Neural progenitor cell (in vitro differentiated cells): ENCODE measurements at regions not wholly inside any gene's neighbourhood (a gene's known extent, or its start where the extent isn't known, plus 50 kb on each side); places are given as distances from the start of the nearest gene placed in this dataset.

Experiments
- DNase-seq: peaks from one replicate; pipeline ENCODE4 v3.0.0-alpha.2; 2016; ENCODE audit warnings: low spot score
- H2AFZ ChIP-seq: fragments of 200-600 bp; sonication (generic); replicated peaks from 2 replicates; pipeline ENCODE4 v1.6.1; 2016; ENCODE audit warnings: antibody characterized with exemption
- H3F3A ChIP-seq: fragments of 200-600 bp; sonication (generic); 2 replicates; pipeline ENCODE4 v1.6.1; 2016; ENCODE audit warnings: antibody characterized with exemption, low read depth
- H3K27ac ChIP-seq: fragments of 200-600 bp; sonication (generic); 2 replicates; pipeline ENCODE4 v1.5.1; 2016; ENCODE audit warnings: mild to moderate bottlenecking
- H3K27me3 ChIP-seq: fragments of 200-600 bp; sonication (generic); 2 replicates; pipeline ENCODE4 v1.6.1; 2016; ENCODE audit warnings: mild to moderate bottlenecking, moderate library complexity
- H3K36me3 ChIP-seq: fragments of 200-600 bp; sonication (generic); 2 replicates; pipeline ENCODE4 v1.5.1; 2016
- H3K4me1 ChIP-seq: fragments of 200-600 bp; sonication (generic); 2 replicates; pipeline ENCODE4 v1.6.1; 2016; ENCODE audit warnings: mixed run types
- H3K4me2 ChIP-seq: fragments of 200-600 bp; sonication (generic); 2 replicates; pipeline ENCODE4 v1.6.1; 2016
- H3K4me3 ChIP-seq: fragments of 200-600 bp; sonication (generic); 2 replicates; pipeline ENCODE4 v1.5.1; 2016
- H3K79me2 ChIP-seq: fragments of 200-600 bp; sonication (generic); 2 replicates; pipeline ENCODE4 v1.6.1; 2016; ENCODE audit warnings: low read depth
- H3K9ac ChIP-seq: fragments of 200-600 bp; sonication (generic); 2 replicates; pipeline ENCODE4 v1.6.1; 2016
- H3K9me3 ChIP-seq: fragments of 200-600 bp; sonication (generic); 2 replicates; pipeline ENCODE4 v1.5.1; 2016; ENCODE audit warnings: low read depth
- H4K20me1 ChIP-seq: fragments of 200-600 bp; sonication (generic); 2 replicates; pipeline ENCODE4 v1.6.1; 2016; ENCODE audit warnings: low read depth
- H3K27ac Mint-ChIP-seq: 3 replicates; pipeline ENCODE4 v1.8.0; 2021; ENCODE audit warnings: mixed read lengths
- H3K27me3 Mint-ChIP-seq: 2 replicates; pipeline ENCODE4 v1.8.0; 2022; ENCODE audit warnings: low read depth, mild to moderate bottlenecking, inconsistent platforms, moderate library complexity, mixed read lengths; ENCODE audit not compliant: insufficient read depth
- H3K36me3 Mint-ChIP-seq: 3 replicates; pipeline ENCODE4 v1.8.0; 2021; ENCODE audit warnings: mixed read lengths
- H3K4me1 Mint-ChIP-seq: 3 replicates; pipeline ENCODE4 v1.8.0; 2021; ENCODE audit warnings: mixed read lengths
- H3K4me3 Mint-ChIP-seq: 3 replicates; pipeline ENCODE4 v1.8.0; 2021; ENCODE audit warnings: mild to moderate bottlenecking, moderate library complexity, mixed read lengths
- H3K9me3 Mint-ChIP-seq: 3 replicates; pipeline ENCODE4 v1.8.0; 2020; ENCODE audit warnings: mixed read lengths
- EZH2 ChIP-seq: fragments of 200-600 bp; sonication (generic); IDR thresholded peaks from 2 replicates; pipeline ENCODE4 v1.6.1; 2017; ENCODE audit warnings: antibody characterized with exemption, mild to moderate bottlenecking, moderate library complexity
- EZH2phosphoT487 ChIP-seq: fragments of 200-600 bp; sonication (generic); IDR thresholded peaks from 2 replicates; pipeline ENCODE4 v1.6.1; 2017; ENCODE audit warnings: antibody characterized with exemption
- TF ChIP-seq, protein P1 (sequence below): fragments of 200-600 bp; sonication (generic); IDR thresholded peaks from 2 replicates; pipeline ENCODE4 v1.5.1; 2017; ENCODE audit warnings: antibody characterized with exemption, mild to moderate bottlenecking

DNA sequence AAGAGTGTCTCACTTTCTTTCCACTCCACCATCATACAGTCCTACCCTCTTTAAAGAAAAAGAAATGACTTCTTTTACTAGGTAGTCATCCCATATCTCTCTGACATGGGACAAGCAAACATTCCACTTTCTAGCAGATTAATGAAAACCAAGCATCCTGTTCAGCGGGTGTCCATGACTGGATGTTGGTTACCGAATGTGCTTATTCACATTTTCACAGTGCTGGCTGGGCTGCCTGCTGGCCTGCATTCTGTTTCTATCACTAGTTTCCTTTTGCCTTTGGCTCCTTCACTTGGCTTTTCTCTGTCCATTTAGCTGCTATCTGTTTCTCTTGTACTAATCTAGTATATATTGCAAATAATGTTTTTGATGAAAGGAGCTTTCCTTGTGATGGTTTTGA, 598.4 kb downstream of the RWDD3 start:
- no peaks in the 10 kb centered on the region for H4K20me1 ChIP-seq
- Mint-ChIP-seq H3K4me1 (peaks cover 10% of the 10 kb centered on the region), H3K36me3 (no peaks in the 10 kb centered on the region), H3K9me3 (peaks cover 13% of the 10 kb centered on the region), H3K4me3 (no peak overlapping the region), H3K27me3 (no peaks in the 10 kb centered on the region), H3K27ac (no peak overlapping the region)
- H3K27ac ChIP-seq: no peak overlapping the region
- TF ChIP-seq EZH2: no peak
- TF ChIP-seq, protein P1, sequence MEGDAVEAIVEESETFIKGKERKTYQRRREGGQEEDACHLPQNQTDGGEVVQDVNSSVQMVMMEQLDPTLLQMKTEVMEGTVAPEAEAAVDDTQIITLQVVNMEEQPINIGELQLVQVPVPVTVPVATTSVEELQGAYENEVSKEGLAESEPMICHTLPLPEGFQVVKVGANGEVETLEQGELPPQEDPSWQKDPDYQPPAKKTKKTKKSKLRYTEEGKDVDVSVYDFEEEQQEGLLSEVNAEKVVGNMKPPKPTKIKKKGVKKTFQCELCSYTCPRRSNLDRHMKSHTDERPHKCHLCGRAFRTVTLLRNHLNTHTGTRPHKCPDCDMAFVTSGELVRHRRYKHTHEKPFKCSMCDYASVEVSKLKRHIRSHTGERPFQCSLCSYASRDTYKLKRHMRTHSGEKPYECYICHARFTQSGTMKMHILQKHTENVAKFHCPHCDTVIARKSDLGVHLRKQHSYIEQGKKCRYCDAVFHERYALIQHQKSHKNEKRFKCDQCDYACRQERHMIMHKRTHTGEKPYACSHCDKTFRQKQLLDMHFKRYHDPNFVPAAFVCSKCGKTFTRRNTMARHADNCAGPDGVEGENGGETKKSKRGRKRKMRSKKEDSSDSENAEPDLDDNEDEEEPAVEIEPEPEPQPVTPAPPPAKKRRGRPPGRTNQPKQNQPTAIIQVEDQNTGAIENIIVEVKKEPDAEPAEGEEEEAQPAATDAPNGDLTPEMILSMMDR: no peak
- TF ChIP-seq EZH2phosphoT487: no peak
- H3F3A ChIP-seq: no peaks in the 10 kb centered on the region
- H3K9me3 ChIP-seq: peaks cover 9% of the 10 kb centered on the region
- peaks cover 6% of the 10 kb centered on the region for H3K4me1 ChIP-seq
- no peak overlapping the region for H3K4me2 ChIP-seq
- no peak for DNase-seq
- H3K4me3 ChIP-seq: no peak overlapping the region
- H2AFZ ChIP-seq: no peak overlapping the region
- H3K36me3 ChIP-seq: peaks cover 11% of the 10 kb centered on the region
- no peaks in the 10 kb centered on the region for H3K27me3 ChIP-seq
- H3K79me2 ChIP-seq: no peaks in the 10 kb centered on the region
- H3K9ac ChIP-seq: no peak overlapping the region

DNA sequence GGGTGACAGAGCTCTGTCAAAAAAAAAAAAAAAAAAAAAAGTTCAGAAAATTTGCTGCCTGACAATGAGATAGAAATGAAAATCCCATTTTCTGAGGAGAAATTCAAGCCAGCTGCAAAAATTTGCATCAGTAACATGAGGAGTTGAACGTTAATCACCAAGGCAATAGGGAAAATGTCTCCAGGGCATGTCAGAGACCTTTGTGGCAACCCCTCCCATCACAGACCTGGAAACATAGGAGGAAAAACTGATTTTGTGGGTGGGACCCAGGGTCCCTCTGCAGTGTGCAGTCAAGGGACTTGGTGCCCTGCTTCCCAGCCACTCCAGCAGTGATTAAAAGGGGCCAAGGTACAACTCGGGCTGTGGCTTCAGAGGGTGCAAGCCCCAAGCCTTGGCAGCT, 615.4 kb downstream of the RWDD3 start:
- Mint-ChIP-seq H3K9me3 (no peaks in the 10 kb centered on the region), H3K27me3 (peaks cover 2% of the 10 kb centered on the region), H3K4me3 (no peak overlapping the region), H3K36me3 (no peaks in the 10 kb centered on the region), H3K27ac (no peak overlapping the region), H3K4me1 (no peaks in the 10 kb centered on the region)
- Histone ChIP-seq H2AFZ (no peak overlapping the region), H3K9me3 (no peaks in the 10 kb centered on the region), H3K4me1 (no peaks in the 10 kb centered on the region), H3K27me3 (no peaks in the 10 kb centered on the region), H3K4me3 (no peak overlapping the region), H3K27ac (no peak overlapping the region), H3K36me3 (no peaks in the 10 kb centered on the region), H3K79me2 (no peaks in the 10 kb centered on the region), H3K4me2 (no peak overlapping the region), H3K9ac (no peak overlapping the region), H3F3A (no peaks in the 10 kb centered on the region), H4K20me1 (no peaks in the 10 kb centered on the region)
- no peak for DNase-seq
- TF ChIP-seq EZH2phosphoT487: no peak
- TF ChIP-seq EZH2: no peak
- TF ChIP-seq, protein P1: no peak

- no peaks in the 10 kb centered on the region for H3K9me3 ChIP-seq
- no peak overlapping the region for H3K4me3 ChIP-seq
- H3K4me2 ChIP-seq: no peak overlapping the region
- no peaks in the 10 kb centered on the region for H3K27me3 ChIP-seq
- H3K27ac Mint-ChIP-seq: no peak overlapping the region
- no peaks in the 10 kb centered on the region for H3K9me3 Mint-ChIP-seq
- no peak overlapping the region for H3K4me3 Mint-ChIP-seq
- H3K9ac ChIP-seq: no peak overlapping the region
- H4K20me1 ChIP-seq: no peaks in the 10 kb centered on the region
- no peaks in the 10 kb centered on the region for H3K36me3 ChIP-seq
- H3F3A ChIP-seq: no peaks in the 10 kb centered on the region
- no peaks in the 10 kb centered on the region for H3K79me2 ChIP-seq
- no peaks in the 10 kb centered on the region for H3K36me3 Mint-ChIP-seq
- peaks cover 2% of the 10 kb centered on the region for H3K27me3 Mint-ChIP-seq
- H3K27ac ChIP-seq: no peak overlapping the region
- no peak for DNase-seq
- H2AFZ ChIP-seq: no peak overlapping the region
- TF ChIP-seq EZH2phosphoT487: no peak
- TF ChIP-seq EZH2: no peak
- TF ChIP-seq, protein P1: no peak
- no peaks in the 10 kb centered on the region for H3K4me1 Mint-ChIP-seq
- H3K4me1 ChIP-seq: no peaks in the 10 kb centered on the region
Observed at GRCh38 chr1:95850165-95850649, 616.2 kb downstream of the RWDD3 start.
